Karpas-422 (cell line): ENCODE measurements at regions not wholly inside any gene's neighbourhood (a gene's known extent, or its start where the extent isn't known, plus 50 kb on each side); places are given as distances from the start of the nearest gene placed in this dataset.
"Not testable (repeated sequence)": the region's sequence is repeated elsewhere in the genome, so short reads cannot be mapped to it uniquely, and the experiment has no call there.

Experiments
- DNase-seq: peaks from one replicate; pipeline ENCODE4 v3.0.0-alpha.2; 2015
- H2AFZ ChIP-seq: fragments of 200-600 bp; sonication (generic); 2 replicates; pipeline ENCODE4 v1.6.1; 2014; ENCODE audit warnings: antibody characterized with exemption, low read length, mixed read lengths
- H3K27ac ChIP-seq: fragments of 200-600 bp; sonication (generic); 2 replicates; pipeline ENCODE4 v1.5.1; 2014; ENCODE audit warnings: mild to moderate bottlenecking, low read length, moderate library complexity
- H3K27me3 ChIP-seq: fragments of 200-600 bp; sonication (generic); 2 replicates; pipeline ENCODE4 v1.6.1; 2014; ENCODE audit warnings: low read length, mixed read lengths
- H3K36me3 ChIP-seq: fragments of 200-600 bp; sonication (generic); 2 replicates; pipeline ENCODE4 v1.6.1; 2014; ENCODE audit warnings: low read length, mixed read lengths; ENCODE audit not compliant: insufficient read depth
- H3K4me1 ChIP-seq: fragments of 200-600 bp; sonication (generic); 2 replicates; pipeline ENCODE4 v1.6.1; 2014; ENCODE audit warnings: mild to moderate bottlenecking, low read length, mixed read lengths
- H3K4me2 ChIP-seq: fragments of 200-600 bp; sonication (generic); 2 replicates; pipeline ENCODE4 v1.6.1; 2014; ENCODE audit warnings: low read length, low read depth, mild to moderate bottlenecking; ENCODE audit not compliant: poor library complexity, severe bottlenecking
- H3K4me3 ChIP-seq: fragments of 200-600 bp; sonication (generic); 2 replicates; pipeline ENCODE4 v1.5.1; 2014; ENCODE audit warnings: mild to moderate bottlenecking, antibody characterized with exemption, low read length, mixed read lengths
- H3K79me2 ChIP-seq: fragments of 200-600 bp; sonication (generic); 2 replicates; pipeline ENCODE4 v1.6.1; 2014; ENCODE audit warnings: mild to moderate bottlenecking, low read length, mixed read lengths
- H3K9ac ChIP-seq: fragments of 200-600 bp; sonication (generic); 2 replicates; pipeline ENCODE4 v1.6.0; 2014; ENCODE audit warnings: low read length
- H3K9me2 ChIP-seq: fragments of 200-600 bp; sonication (generic), shearing (Covaris generic); replicated peaks from 2 replicates; pipeline ENCODE4 v1.6.0; 2014; ENCODE audit warnings: mild to moderate bottlenecking, low read length, moderate library complexity; ENCODE audit not compliant: insufficient read depth
- H3K9me3 ChIP-seq: fragments of 300-700, 200-600 bp; sonication (generic); 2 replicates; pipeline ENCODE4 v1.6.1; 2014; ENCODE audit warnings: low read length, mixed read lengths
- H4K20me1 ChIP-seq: fragments of 200-600 bp; sonication (generic); 2 replicates; pipeline ENCODE4 v1.6.1; 2014; ENCODE audit warnings: mild to moderate bottlenecking, antibody characterized with exemption, low read length, low read depth; ENCODE audit not compliant: insufficient read depth

DNA sequence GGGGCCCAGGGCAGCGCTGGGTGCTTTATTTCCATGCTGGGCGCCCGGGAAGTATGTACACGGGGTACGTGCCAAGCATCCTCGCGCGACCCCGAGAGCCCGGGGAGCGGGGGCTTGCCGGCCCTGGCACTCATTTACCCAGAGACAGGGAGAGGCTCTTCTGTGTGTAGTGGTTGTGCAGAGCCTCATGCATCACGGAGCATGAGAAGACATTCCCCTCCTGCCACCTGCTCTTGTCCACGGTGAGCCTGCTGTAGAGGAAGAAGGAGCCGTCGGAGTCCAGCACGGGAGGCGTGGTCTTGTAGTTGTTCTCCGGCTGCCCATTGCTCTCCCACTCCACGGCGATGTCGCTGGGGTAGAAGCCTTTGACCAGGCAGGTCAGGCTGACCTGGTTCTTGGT is 98.0 kb downstream of the TMEM121 start:
- H3K9me2 ChIP-seq, H3K27me3 ChIP-seq, DNase-seq, H3K4me2 ChIP-seq, H3K4me3 ChIP-seq, H2AFZ ChIP-seq, H3K36me3 ChIP-seq, H4K20me1 ChIP-seq, H3K27ac ChIP-seq, H3K4me1 ChIP-seq, H3K9ac ChIP-seq, H3K9me3 ChIP-seq, H3K79me2 ChIP-seq: not testable (repeated sequence)

- not testable (repeated sequence) for H3K79me2 ChIP-seq, DNase-seq, H3K4me1 ChIP-seq
Measured at GRCh38 chr14:105624749-105625434, 98.5 kb downstream of the TMEM121 start.

DNA sequence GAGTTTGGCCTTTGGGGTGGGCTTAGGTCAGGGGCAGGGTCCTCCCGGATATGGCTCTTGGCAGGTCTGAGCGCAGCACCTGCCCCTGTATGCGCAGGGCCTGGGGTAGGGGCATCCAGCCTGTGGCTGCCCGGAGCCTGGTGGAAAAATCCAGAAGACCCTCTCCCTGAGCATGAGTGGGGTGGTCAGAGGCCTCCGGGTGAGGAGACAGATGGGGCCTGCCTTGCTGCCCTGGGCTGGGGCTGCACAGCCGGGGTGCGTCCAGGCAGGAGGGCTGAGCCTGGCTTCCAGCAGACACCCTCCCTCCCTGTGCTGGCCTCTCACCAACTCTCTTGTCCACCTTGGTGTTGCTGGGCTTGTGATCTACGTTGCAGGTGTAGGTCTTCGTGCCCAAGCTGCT is 99.1 kb downstream of the TMEM121 start:
- H3K9me3 ChIP-seq, H3K79me2 ChIP-seq, H2AFZ ChIP-seq, H3K9me2 ChIP-seq, H3K4me2 ChIP-seq, H3K27ac ChIP-seq, DNase-seq, H4K20me1 ChIP-seq, H3K9ac ChIP-seq, H3K36me3 ChIP-seq, H3K4me3 ChIP-seq, H3K27me3 ChIP-seq, H3K4me1 ChIP-seq: not testable (repeated sequence)

More at GRCh38 chr14:105624749-105625434, 98.5 kb downstream of the TMEM121 start:
- H3K9me2 ChIP-seq, H3K9ac ChIP-seq, H3K27me3 ChIP-seq, H4K20me1 ChIP-seq, H3K27ac ChIP-seq, H2AFZ ChIP-seq, H3K4me3 ChIP-seq, H3K36me3 ChIP-seq, H3K9me3 ChIP-seq, H3K4me2 ChIP-seq: not testable (repeated sequence)

- DNase-seq, result peak; percentile 37
- not testable (repeated sequence) for H4K20me1 ChIP-seq, H3K27me3 ChIP-seq, H2AFZ ChIP-seq, H3K27ac ChIP-seq, H3K9me3 ChIP-seq, H3K9ac ChIP-seq, H3K4me2 ChIP-seq, H3K36me3 ChIP-seq, H3K9me2 ChIP-seq, H3K4me1 ChIP-seq, H3K79me2 ChIP-seq, H3K4me3 ChIP-seq
Measured at GRCh38 chr14:105626111-105626510, 99.7 kb downstream of the TMEM121 start.

- H3K27ac ChIP-seq, H3K4me1 ChIP-seq, H3K9ac ChIP-seq, H2AFZ ChIP-seq, H3K79me2 ChIP-seq, H3K4me3 ChIP-seq, H3K9me3 ChIP-seq, H3K4me2 ChIP-seq, H4K20me1 ChIP-seq, H3K9me2 ChIP-seq, H3K36me3 ChIP-seq, DNase-seq, H3K27me3 ChIP-seq: not testable (repeated sequence)
Measured at GRCh38 chr14:105626651-105627050, 100.3 kb downstream of the TMEM121 start.

DNA sequence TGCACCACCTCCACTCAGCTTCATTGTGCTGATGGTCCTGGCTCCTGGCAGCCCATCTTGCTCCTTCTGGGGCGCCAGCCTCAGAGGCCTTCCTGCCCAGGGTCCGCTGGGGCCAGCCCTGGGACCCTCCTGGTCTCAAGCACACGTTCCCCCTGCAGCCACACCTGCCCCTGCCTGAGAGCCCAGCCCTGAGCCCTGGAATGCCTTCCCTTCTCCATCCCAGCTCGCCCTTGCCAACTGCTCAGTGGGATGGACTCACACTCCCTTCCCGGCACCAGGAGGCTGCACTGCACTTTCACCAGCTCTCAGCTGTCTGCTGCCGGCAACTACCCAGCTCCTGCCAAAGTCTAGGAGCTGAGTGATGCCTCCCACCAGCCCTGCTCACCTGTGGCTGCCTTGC is 100.9 kb downstream of the TMEM121 start:
- H2AFZ ChIP-seq, H3K9me3 ChIP-seq, H3K4me1 ChIP-seq, H3K4me2 ChIP-seq, H3K4me3 ChIP-seq, H3K27me3 ChIP-seq, H3K9me2 ChIP-seq, H4K20me1 ChIP-seq, DNase-seq, H3K36me3 ChIP-seq, H3K9ac ChIP-seq, H3K79me2 ChIP-seq: not testable (repeated sequence)
- H3K27ac ChIP-seq, result 0 out of 2 replicates have a peak overlapping the region, but pooled peaks have one; percentile 45

- DNase-seq, result no peak
- no peak overlapping the region for H3K4me2 ChIP-seq
- H3K27me3 ChIP-seq, result no peaks in the 10 kb centered on the region
- H3K27ac ChIP-seq, result no peak overlapping the region
- H4K20me1 ChIP-seq, result no peaks in the 10 kb centered on the region
- no peak overlapping the region for H2AFZ ChIP-seq
- no peaks in the 10 kb centered on the region; the same call in 1 of the 2 replicates for H3K4me1 ChIP-seq
- no peaks in the 10 kb centered on the region for H3K36me3 ChIP-seq
- no peaks in the 10 kb centered on the region for H3K9me2 ChIP-seq
- H3K9me3 ChIP-seq, result no peaks in the 10 kb centered on the region
- no peaks in the 10 kb centered on the region for H3K79me2 ChIP-seq
- H3K4me3 ChIP-seq, result no peak overlapping the region
- H3K9ac ChIP-seq, result no peak overlapping the region
Measured at GRCh38 chr14:105627701-105628100, 101.3 kb downstream of the TMEM121 start.

GRCh38 chr14:105628126-105628525 is 101.7 kb downstream of the TMEM121 start:
- H3K9me3 ChIP-seq, H3K27ac ChIP-seq, H3K4me3 ChIP-seq, H2AFZ ChIP-seq, H3K4me1 ChIP-seq, H4K20me1 ChIP-seq, H3K4me2 ChIP-seq, H3K9ac ChIP-seq, DNase-seq, H3K9me2 ChIP-seq, H3K79me2 ChIP-seq, H3K36me3 ChIP-seq, H3K27me3 ChIP-seq: not testable (repeated sequence)
